ENCODE measurements at regions not wholly inside any gene's neighbourhood (a gene's known extent, or its start where the extent isn't known, plus 50 kb on each side); places are given as distances from the start of the nearest gene placed in this dataset.

DNA sequence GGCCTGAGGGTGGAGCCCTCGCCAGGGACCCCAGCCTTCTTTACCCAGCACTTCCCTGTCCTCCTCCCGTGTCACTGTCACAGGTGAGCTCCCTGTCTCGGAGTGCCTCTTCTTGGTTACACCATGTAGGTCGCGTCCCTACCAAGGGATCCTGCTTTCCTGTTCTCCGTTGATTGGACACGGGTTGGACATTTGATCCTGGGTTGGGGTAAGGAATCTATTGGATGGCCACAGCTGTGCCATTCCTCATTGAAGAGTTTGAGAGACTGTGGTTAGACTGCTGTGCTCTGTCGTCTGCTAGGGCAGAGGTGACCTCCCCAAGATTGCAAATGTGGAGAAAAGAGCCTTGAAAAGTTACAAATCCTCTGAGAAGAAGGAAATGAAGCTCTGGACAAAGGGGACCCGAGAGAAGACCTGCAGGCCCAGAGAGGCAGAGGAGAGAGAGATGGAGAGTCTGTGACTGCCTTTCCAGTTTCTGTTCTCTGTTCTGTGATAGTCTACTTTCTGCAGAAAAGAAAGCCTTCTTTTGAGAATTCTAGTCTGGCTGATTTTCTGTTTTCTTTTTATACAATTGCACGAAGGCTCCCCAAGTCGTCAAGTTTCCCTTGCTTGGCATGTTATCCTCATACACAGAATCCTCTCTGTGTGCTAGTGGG, 325.7 kb upstream of the RGMA start:
- H3K27ac Mint-ChIP-seq: peak overlapping the region; percentile 64
- no peak for DNase-seq (ENCODE audit: extremely low spot score, unreplicated experiment)

DNA sequence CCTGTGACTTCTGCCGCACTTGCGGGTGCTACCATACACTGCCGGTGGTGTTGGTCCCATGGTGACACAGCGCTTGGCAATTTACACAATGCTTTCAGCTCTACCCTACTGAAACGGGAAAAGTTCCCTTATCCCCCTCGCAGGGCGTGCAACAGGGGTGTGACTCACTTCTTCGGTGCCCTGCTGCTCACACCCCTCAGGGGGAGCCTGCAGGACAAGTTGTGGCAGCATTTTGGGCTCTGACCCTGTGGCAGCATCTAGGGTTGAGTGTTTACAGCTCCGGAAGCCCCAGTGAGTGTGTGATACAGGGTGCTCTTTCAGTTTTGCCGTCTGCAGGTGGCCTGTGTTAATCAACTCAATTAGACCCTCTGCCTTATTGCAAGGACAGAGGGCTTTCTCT, 324.7 kb upstream of the RGMA start:
- H3K27ac Mint-ChIP-seq: no peak overlapping the region
- H3K4me1 Mint-ChIP-seq (ENCODE audit: unreplicated experiment): peaks cover 6% of the 10 kb centered on the region
- H3K27me3 Mint-ChIP-seq: peaks cover 13% of the 10 kb centered on the region
- H3K36me3 Mint-ChIP-seq: no peaks in the 10 kb centered on the region
- DNase-seq (ENCODE audit: extremely low spot score, unreplicated experiment): no peak
- no peak overlapping the region for H3K4me3 Mint-ChIP-seq
- peaks cover 7% of the 10 kb centered on the region for H3K9me3 Mint-ChIP-seq
- TF ChIP-seq, protein P1, sequence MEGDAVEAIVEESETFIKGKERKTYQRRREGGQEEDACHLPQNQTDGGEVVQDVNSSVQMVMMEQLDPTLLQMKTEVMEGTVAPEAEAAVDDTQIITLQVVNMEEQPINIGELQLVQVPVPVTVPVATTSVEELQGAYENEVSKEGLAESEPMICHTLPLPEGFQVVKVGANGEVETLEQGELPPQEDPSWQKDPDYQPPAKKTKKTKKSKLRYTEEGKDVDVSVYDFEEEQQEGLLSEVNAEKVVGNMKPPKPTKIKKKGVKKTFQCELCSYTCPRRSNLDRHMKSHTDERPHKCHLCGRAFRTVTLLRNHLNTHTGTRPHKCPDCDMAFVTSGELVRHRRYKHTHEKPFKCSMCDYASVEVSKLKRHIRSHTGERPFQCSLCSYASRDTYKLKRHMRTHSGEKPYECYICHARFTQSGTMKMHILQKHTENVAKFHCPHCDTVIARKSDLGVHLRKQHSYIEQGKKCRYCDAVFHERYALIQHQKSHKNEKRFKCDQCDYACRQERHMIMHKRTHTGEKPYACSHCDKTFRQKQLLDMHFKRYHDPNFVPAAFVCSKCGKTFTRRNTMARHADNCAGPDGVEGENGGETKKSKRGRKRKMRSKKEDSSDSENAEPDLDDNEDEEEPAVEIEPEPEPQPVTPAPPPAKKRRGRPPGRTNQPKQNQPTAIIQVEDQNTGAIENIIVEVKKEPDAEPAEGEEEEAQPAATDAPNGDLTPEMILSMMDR (conservative IDR thresholded peaks at IDR 0.05): no peak

More for the DNA sequence above, 325.7 kb upstream of the RGMA start:
- Mint-ChIP-seq H3K4me1 (ENCODE audit: unreplicated experiment) (peaks cover 6% of the 10 kb centered on the region), H3K27me3 (peaks cover 13% of the 10 kb centered on the region), H3K9me3 (peaks cover 7% of the 10 kb centered on the region), H3K36me3 (no peaks in the 10 kb centered on the region), H3K4me3 (no peak overlapping the region)
- TF ChIP-seq, protein P1 (conservative IDR thresholded peaks at IDR 0.05): no peak

DNA sequence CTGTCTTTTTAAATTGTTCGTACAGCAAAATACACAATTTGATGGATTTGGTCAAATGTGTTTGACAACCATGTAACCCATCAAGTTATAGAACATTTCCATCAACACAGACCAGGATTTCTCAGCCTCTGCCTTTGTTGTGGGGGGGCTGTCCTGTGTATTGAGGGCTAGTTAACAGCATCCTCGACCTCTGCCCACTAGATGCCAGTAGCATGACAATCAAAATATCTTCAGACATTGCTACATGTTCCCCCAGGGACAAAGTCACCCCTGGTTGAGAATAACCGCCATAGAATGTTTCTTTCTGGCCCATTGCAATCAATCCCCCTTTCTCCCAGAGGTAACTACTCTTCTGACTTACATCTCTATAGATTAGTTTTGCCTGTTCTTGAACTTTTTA, 310.1 kb upstream of the RGMA start:
- Mint-ChIP-seq H3K9me3 (peaks cover 8% of the 10 kb centered on the region), H3K4me3 (no peak overlapping the region), H3K4me1 (ENCODE audit: unreplicated experiment) (no peaks in the 10 kb centered on the region), H3K27ac (no peak overlapping the region), H3K36me3 (no peaks in the 10 kb centered on the region), H3K27me3 (peaks cover 4% of the 10 kb centered on the region)
- TF ChIP-seq, protein P1 (conservative IDR thresholded peaks at IDR 0.05): no peak
- DNase-seq (ENCODE audit: extremely low spot score, unreplicated experiment): no peak

DNA sequence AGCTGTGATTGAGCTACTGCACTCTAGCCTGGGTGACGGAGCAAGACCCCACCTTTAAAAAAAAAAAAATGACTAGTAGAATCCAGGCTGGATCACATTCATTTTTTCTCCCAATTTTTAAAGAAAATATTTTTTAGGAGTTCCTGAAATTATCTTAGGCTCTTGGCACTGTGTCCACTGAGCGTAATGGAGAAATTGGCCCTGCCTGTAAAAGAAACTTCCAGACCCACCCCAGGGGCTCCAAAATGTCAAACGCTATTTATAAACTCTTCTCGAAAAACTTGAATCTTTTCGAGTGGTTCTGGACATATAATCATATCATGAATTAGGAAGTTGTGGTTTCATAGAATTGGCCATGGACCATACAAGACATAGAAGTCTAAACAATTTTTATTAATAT, 300.2 kb upstream of the RGMA start:
- Mint-ChIP-seq H3K36me3 (no peaks in the 10 kb centered on the region), H3K27ac (no peak overlapping the region), H3K4me3 (no peak overlapping the region), H3K4me1 (ENCODE audit: unreplicated experiment) (no peaks in the 10 kb centered on the region), H3K27me3 (no peaks in the 10 kb centered on the region), H3K9me3 (no peaks in the 10 kb centered on the region)
- no peak for DNase-seq (ENCODE audit: extremely low spot score, unreplicated experiment)
- TF ChIP-seq, protein P1 (conservative IDR thresholded peaks at IDR 0.05): no peak

DNA sequence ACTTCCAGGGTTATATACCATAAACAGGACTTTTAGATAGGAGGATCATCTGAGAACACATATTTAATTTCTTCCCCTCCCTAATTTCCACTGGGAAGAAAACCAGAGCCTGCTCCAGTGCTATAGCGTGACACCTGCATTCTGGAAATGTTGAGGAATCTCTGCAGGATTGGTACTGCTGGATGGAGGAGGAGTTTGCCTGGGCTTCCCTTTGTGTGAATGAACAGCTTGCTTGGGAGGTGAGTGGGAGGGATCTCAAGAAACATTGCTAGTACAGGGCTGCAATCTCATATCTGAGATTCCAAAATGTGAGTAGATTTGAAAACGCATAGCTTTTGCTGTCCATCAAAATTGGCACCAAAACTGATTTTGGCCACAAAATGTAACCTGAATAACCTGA, 295.9 kb upstream of the RGMA start:
- Mint-ChIP-seq H3K27me3 (no peaks in the 10 kb centered on the region), H3K27ac (no peak overlapping the region), H3K36me3 (no peaks in the 10 kb centered on the region), H3K4me3 (no peak overlapping the region), H3K9me3 (no peaks in the 10 kb centered on the region), H3K4me1 (ENCODE audit: unreplicated experiment) (peaks cover 10% of the 10 kb centered on the region)
- TF ChIP-seq, protein P1 (conservative IDR thresholded peaks at IDR 0.05): no peak
- DNase-seq (ENCODE audit: extremely low spot score, unreplicated experiment): no peak
